DMS153 (cell line): ENCODE measurements at regions not wholly inside any gene's neighbourhood (a gene's known extent, or its start where the extent isn't known, plus 50 kb on each side); places are given as distances from the start of the nearest gene placed in this dataset.
"Not testable (repeated sequence)": the region's sequence is repeated elsewhere in the genome, so short reads cannot be mapped to it uniquely, and the experiment has no call there.

Source experiments
- DNase-seq: peaks from one replicate; lab custom pipeline; 2025; lab: John Stamatoyannopoulos, UW

DNA sequence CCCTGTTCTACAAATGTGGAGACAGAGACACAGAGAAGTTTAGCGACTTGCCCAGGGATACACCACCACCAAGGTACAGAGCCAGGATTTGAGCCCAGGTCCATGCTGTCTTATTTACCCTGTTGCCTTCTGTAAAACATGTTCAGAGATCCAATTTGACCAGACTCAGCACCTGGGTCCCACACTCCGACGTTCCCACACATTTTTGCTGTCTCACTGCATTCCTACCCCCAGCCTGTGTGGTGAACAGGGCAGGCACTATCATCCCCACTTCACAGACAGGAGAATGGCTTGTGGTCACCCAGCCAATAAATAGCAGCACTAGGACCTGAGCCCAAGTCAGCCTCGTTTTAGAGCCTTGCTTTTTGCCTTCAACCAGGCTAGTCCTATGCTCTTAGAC is 102.8 kb downstream of the PJA1 start:
- no peak for DNase-seq

DNA sequence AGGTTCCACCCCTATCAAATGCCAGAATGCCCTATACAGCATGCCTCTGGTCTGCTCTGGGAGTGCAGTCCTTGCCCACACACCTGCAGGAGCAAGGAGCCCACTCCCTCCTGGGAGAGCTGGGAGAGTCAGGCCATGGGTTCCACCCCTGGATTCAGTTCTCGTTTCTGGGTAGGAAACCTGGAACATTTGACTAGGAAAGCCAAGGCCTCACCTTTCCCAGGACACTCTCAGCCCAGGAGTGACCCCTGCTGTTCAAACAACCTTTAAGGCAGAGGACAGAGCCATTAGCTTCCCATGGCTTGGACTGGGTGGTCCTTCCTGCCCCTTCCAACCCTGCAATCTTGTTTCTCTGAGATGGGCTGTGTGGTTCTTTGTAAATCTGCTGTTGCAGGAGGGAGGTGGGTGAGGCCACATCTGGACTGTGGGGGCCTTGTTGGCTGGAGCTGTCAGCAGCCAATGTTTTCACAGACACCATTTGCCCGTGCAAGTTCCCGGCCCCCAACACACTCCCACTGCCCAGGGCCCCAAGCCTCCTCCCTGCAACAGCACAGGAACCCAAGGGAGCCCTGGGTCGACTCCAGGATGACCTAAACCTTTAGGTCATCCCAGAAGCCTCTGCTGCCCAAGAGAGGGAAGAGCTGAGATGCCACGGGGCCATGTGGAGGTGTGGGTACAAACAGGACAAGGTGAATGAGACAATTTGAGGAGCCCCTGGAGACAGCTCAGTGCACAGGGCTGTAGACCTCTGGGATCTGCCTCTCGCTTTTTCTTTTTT is 104.4 kb downstream of the PJA1 start:
- no peak for DNase-seq

DNA sequence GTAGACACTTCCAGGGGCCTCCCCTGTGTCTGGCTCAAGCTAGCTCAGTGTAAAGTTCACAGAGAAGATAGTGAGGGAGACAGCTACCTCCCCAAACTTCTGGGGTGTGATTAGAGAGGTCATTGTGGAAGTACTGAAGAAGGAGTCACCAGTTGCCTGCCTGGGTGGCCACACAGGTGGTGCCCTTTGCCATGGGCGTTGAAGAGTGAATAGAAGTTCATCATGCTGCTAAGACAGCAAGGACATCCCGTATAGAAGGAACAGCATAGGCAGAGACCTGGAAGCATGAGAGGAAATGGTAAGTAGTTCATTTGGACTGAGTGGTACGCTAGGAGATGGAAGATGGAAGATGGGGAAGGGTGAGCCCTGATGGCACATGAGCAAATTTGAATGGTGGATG is 110.1 kb downstream of the PJA1 start:
- no peak for DNase-seq

DNA sequence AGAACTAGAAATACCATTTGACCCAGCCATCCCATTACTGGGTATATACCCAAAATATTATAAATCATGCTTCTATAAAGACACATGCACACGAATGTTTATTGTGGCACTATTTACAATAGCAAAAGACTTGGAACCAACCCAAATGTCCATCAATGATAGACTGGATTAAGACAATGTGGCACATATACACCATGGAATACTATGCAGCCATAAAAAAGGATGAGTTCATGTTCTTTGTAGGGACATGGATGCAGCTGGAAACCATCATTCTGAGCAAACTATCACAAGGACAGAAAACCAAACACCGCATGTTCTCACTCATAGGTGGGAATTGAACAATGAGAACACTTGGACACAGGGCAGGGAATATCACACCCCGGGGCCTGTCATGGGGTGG is 110.8 kb downstream of the PJA1 start:
- DNase-seq: not testable (repeated sequence)

DNA sequence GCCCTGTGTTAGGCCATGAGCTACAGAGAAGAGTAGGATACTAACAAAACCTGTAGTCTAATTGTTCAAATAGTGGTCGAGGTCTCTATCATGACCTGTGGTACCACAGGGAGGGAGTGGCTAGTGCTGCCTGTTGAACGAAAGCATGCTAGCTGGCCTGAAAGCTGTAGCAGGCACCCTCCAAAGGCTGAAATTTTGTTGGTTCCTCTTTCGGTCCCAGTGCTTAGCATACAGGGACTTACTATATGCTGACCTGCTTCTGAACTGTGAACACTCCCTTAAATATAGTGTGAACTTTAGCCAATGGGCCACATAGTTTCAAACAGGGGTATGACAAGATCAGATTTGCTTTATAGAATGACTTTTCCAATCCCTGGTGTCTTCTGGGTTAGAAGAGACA is 113.4 kb downstream of the PJA1 start:
- no peak for DNase-seq

DNA sequence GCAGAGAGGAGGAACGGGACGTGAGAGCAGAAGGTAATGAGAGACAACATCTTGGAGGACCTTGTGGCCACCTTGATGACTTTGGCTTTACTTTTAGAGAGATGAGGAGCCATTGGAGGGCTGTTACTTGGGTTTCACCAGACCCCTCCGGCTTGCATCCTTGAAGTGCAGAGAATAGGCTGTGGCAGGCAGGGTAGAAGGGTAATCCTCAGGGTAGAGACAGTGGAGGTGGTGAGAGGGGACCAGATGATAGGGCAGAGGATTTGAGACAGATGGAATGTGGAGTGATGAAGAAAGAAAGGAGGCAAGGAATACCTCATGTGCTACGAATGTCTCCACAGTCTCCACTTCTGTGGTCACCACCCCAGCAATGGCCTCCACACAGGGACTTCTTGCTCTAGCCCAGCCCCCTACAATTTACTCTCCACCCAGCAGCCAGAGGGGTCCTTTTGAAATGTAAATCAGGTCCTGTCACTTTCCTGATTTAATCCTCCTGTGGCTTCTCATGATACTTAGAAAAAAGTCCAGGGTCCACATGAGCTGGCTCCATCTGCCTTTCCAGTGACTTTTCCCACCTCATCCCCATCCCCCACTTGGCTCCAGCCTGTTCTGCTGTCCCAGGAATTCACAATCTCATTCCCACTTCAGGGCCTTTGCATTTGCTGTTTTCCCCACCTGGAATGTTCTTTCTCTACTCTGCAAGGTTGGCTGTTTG is 115.0 kb downstream of the PJA1 start:
- no peak for DNase-seq

DNA sequence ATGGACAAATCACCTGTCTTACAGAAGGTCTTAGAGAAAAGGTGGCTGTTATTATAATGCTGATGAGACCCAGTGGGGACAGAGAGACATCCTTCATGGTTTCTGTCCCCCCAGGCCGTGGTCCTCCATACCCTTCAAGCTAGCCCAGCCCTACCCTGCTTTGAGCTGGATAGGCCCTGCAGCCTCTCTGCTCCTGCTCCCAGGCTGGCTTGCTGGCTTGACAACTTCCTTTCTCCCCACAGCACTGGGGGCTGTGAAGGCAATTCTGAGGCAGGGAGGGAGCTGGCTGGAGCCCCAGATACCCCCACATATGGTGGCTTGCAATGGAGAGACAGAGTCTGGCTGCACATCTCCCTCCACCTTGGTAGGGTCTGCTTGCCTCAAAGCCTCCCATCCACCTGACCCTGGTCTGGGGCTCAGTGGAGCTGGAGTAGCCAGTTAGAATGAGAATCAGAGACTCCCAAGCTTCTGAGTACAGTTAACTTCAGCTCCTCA is 118.2 kb downstream of the PJA1 start:
- DNase-seq: no peak

DNA sequence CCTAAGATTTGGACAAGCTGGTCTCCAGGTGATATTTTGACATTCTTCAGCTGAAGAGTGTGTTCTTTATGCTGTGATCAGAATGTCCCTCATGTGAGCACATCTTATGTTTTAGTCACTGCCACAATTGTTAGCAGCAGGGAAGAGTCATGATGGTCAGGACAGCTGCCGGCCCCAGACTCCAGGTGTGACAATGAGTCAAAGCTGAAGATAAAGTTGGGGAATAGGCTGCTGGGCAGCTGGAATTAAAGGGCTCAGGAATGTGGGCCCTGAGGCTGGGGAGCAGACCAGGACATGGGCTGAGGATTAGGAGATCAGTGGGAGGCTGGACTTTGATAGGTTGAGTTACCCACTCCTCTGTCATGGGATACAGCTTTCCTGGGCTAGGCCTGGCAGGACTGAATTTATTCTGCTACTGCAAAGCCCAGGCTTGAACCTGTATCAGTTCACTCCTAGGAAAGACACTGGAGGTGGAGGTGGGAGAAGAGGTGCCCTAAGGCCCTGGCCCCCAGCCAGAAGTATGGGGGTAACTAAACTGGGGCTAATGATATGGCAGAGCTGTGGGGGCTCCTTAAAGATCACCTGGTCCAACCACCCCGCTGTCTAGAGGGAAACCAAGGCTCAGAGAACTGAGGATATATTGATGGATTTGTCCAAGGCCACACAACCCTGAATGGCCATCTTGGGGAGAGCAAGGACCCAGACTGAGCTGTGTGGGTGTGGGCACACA is 119.5 kb downstream of the PJA1 start:
- no peak for DNase-seq

DNA sequence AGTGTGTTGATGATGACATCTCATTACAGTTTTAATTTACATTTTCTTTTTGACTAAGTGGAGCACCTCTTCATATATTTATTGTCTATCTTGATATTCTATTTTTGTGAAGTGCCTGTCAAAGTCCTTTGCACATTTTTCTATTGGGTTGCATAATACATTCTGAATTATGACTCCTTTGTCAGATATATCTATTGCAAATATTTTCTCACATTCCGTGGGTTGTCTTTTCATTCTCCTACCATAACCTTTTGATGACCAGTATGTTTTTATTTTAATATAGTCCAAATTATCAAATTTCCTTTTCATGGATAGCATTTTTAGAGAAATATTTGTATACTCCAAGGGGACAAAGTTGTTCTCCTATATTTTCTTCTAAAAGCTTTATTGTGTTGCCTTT is 126.4 kb downstream of the PJA1 start:
- no peak for DNase-seq

DNA sequence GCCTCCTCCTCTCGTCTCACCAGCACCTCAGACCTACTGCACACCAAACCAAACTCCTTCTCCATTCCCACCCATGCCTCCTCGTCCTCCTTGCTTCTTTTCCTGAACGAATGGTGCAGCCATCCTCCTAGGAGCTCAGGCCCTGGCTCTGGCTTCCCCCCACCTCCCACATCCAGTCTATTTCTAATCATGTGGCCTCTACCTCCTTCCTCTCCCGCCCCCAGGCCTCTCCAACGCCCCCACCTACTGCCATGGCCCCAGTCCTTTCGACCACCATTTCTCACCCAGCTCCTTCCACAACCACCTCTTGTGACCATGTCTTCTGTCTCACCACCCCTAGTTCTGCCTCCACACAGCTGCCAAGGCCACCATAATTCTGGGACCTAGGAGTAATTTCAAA is 127.1 kb downstream of the PJA1 start:
- no peak for DNase-seq

DNA sequence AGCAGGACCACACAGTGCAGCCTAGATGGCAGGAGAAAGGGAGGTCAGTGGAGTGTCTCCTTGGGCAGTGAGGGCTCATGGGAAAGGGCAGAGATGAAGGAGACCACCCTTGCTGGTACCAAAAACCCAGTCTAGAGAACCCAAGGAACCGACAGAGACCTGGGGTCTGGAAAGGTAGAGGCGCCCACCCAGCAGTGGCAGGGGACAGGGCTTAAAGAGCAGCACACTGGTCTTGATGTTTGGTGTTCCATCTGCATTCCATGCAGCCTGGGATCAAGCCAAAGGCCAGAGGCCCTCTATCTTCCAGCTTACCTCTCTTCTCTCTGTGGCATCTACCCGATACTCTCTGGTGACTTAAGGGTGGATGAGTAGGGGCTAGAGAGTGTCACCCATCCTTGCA is 127.5 kb downstream of the PJA1 start:
- DNase-seq: no peak

DNA sequence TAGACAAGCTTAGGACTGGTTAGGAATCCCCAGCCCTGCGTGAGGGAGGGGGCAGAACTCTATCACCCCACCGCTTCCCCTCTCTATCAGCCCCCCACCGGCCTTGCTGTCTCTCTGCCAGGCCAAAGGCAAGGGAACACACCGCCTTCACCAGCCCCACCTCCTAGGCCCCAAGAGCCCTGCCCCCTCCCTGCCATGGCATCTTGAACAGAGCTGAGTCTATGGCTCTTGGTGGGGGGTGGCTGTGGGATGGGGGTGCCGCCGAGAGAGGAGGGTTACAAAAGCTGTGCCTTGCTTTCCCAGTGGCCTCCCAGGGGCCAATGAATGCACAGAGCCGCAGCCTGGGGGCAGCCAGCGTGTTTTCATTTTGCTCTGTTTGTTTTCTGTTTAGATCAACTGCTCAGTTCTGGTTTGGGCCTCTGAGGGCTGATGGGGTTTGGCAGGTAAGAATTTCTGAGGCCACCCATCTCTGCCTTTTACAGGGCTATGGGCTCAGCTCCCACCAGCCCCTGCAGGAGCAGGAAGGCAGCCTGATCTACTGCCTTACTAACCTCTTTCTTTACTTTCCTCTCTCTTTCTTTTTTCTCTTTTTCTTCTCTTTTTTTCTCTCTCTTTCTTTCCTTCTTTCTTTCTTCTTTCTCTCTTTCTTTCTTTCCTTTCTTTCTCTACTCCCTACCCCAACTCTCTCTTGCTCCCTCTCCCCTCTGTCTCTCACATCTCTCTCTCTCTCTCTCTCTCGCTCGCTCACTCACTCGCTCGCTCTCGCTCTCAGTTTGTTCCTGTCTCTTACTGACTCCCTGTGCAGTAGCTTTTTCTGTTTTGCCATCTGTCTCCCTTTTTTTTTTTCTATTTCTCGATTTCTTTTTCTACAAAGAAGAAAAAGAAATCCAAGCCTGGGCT is 128.3 kb downstream of the PJA1 start:
- no peak for DNase-seq

DNA sequence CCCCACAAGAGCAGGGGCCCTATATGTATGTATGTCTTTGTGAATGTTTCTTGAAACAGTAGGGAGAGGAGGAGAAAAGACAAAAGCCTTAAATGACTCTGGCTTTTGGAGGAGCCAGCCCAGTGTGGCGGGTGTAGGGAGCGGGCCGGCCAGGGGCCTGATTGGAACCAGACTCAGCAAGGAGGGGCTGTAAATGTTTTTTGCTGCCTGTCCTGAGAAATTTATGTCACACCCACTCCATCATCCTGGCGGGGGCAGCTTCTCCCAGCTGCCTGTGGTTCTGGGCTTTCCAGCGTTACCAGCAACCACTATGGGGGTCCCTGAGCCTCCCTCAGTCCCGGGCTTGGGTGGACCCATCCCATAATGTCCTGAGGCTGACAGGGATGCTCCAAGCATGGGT is 130.8 kb downstream of the PJA1 start:
- DNase-seq: no peak

DNA sequence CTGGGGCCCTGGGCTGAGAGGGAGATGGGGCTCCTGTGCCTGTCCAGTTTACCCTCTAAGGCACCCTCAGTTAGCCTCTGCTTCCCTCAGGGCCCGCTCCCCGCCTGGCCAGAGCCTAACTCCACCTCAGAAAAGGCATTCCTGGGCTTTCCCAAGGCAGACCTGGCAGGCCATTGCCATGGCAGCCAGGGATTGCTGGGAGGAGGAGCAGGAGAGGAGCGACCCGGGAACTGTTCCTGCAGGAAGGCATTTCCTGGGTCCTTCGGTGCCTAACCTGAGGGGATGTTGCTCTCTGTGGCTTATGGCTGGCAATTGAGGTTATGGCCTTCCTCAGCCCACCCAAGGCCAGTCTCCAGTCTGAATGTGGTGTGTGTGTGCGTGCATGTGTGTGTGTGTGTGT is 131.3 kb downstream of the PJA1 start:
- no peak for DNase-seq

DNA sequence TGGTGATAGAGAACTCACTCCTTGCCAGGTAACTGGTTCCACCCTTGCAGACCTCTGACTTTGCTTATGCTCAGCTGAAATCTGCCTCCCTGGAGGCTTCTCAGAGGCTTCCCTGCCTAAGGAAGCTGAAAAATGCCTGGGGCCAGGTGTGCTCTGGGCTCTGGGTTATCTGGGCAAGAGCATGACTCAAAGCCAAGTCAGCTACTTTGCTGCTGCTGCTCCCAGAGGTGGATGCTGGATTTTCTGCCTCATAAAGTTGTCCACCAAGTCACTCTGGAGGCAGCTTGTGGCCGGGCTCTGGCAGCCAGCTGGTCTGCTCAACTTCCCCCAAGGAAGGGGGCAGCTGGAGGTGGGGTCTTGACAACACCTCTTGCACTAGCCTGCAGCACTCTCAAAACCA is 132.7 kb downstream of the PJA1 start:
- DNase-seq: no peak

DNA sequence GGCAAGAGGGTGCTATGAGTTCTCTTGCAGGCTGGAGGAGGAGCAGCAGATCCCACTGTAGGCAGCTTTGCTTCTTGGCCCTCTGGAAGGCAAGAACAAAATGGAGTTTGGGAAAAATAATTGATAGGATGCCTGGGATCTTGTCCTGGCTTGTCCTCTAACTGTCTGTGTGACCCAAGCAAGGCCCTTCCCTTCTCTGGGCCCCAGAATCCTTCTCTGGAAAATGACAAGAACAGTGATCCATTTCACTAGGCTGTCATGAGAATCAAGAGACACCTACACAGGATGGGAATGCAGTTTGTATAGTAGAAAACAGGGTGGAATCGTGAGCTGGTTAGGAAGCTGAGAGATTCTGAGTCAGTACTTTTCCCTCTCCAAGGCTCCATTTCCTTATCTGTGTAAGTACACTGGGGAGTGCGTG is 133.3 kb downstream of the PJA1 start:
- no peak for DNase-seq

DNA sequence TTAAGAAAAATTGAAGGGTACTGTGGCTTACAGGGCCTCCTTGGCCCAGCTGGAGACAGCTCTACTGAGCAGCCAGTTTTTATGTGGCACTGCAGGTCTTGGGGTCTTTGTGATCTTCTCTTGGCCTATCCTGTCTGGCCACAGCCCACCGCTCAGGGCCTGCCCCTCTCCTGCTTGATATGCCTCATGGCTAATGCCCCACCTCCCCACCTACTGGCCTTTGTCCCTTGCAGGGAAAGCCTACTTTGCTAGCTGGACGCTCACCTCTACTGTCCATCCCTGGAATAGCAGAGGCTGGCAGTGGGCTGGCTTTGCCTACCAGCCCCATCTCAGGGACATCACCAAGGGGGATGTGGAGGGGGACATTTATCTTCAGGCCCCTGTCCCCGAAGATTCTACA is 134.1 kb downstream of the PJA1 start:
- no peak for DNase-seq

DNA sequence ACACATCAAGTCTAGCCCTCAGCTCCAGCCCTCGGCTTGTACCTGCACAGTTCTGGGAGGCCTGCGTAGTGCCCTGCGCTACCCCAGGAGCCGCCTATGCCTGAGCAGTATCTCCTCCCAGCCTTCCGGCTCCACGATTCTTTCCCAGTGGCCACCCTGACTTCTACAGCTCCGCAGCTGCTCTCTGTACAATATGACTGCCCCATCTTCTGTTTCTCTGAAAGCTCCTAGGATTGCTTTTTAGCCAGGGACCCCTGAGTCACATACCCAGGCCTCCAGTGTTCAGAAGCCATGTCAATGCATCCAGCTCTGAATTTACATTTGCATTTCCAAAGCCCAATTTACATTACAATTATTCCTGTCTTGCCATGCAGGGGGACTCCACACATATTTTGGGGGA is 135.5 kb downstream of the PJA1 start:
- DNase-seq: no peak

DNA sequence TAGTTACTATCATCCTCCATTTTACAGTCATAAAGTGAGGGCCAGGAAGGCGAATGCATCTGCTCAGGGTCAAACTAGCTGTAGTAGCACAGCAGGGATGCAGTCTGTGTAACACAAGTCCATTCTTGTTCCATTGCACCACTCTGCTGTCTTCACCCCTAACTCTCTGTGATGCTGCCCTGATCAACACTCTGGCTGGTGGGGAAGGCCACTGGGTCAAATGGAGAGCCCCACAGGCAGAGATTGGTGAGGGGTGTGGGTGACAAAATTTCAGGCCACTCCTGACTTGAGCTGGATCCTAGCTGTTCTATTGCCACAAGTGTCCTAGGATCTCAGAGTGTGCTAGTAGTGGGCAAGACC is 136.5 kb downstream of the PJA1 start:
- DNase-seq: no peak

DNA sequence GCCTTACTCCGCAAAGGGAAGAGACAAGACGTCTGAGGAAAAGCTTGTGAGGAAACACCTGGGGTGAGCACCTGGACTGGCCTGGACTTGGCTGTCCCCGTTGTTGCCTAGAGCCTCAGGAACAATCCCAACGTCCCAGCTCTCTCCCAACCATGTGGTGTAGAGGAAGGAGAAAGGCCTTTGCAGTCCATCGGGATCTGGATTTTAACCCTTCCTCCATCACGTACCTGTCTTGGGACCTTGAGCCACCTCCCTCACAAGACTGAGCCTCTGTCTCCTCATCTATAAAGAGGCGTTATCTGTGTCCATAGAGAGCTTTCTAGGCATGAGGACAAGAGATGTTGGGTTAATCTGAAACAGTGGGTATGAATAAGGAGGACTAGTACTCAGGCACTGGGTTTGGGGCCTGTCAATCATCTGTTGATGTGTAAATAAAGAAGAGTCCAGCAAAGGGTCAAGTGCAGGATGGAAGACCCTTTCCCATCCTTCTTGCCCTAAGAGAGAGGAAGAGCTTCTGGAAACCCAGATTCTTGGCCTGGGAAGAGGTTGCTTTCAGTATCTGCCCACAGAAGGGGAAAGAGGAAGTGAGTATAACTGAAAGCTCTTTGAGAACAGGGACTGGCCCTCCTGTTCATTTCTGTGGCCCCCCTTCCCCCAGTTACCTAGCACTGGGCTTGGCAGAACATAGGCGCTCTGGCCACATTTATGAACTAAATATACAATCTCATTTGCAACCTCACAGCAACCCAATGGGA is 137.1 kb downstream of the PJA1 start:
- DNase-seq: no peak
